IMR-90 (cell line): ENCODE measurements at regions not wholly inside any gene's neighbourhood (a gene's known extent, or its start where the extent isn't known, plus 50 kb on each side); places are given as distances from the start of the nearest gene placed in this dataset.

Source experiments
- ATAC-seq: fragments of 200-7000 bp; cut with Tn5 transposase; 2 replicates; pipeline ENCODE4 v1.9.1; 2020; ENCODE audit warnings: low read depth, mild to moderate bottlenecking, moderate library complexity
- BruUV-seq: library from RNA; stranded (reverse); fragments of 400-500 nt; replicated peaks from 2 replicates; lab custom pipeline; 2021; lab: Mats Ljungman, UMichigan
- CTCF ChIA-PET: fragments of 300-600 bp; formaldehyde crosslinking; extraction: SDS; loops from one replicate; lab custom pipeline; 2021; ENCODE audit warnings: antibody characterized with exemption; lab: Yijun Ruan, JAX
- POLR2A ChIA-PET: fragments of 300-600 bp; sonication (Branson Sonifier 250); formaldehyde crosslinking; loops from one replicate; lab custom pipeline; 2022; ENCODE audit warnings: antibody characterized with exemption; ENCODE audit not compliant: unreplicated experiment; lab: Charles Lee
- DNase-seq: peaks from one replicate; pipeline ENCODE4 v3.0.0; 2013
- H2AFZ ChIP-seq: replicated peaks from 2 replicates; pipeline ENCODE3; 2013; ENCODE audit warnings: low read length, mild to moderate bottlenecking; ENCODE audit not compliant: poor library complexity
- H2AK5ac ChIP-seq: 2 replicates; pipeline ENCODE4 v1.6.1; 2013; ENCODE audit warnings: low read depth, low read length, inconsistent platforms
- H2AK9ac ChIP-seq: replicated peaks from 2 replicates; pipeline ENCODE3; 2013; ENCODE audit warnings: mild to moderate bottlenecking, low read depth, low read length, moderate library complexity; ENCODE audit not compliant: poor library complexity
- H2BK120ac ChIP-seq: 2 replicates; pipeline ENCODE4 v1.6.1; 2013; ENCODE audit warnings: low read depth, low read length, inconsistent platforms
- H2BK15ac ChIP-seq: 3 replicates; pipeline ENCODE4 v1.6.1; 2013; ENCODE audit warnings: low read depth, low read length, inconsistent platforms
- H2BK20ac ChIP-seq: 2 replicates; pipeline ENCODE4 v1.6.1; 2013; ENCODE audit warnings: low read depth, mild to moderate bottlenecking, inconsistent platforms, low read length, moderate library complexity
- H2BK5ac ChIP-seq: 2 replicates; pipeline ENCODE4 v1.6.1; 2013; ENCODE audit warnings: mild to moderate bottlenecking, low read depth, low read length, inconsistent platforms; ENCODE audit not compliant: poor library complexity, severe bottlenecking
- H3K14ac ChIP-seq: replicated peaks from 2 replicates; pipeline ENCODE4 v1.6.1; 2013; ENCODE audit warnings: low read depth, low read length, inconsistent platforms
- H3K18ac ChIP-seq: 2 replicates; pipeline ENCODE4 v1.6.1; 2013; ENCODE audit warnings: low read depth, low read length, control low read depth
- H3K23ac ChIP-seq: 2 replicates; pipeline ENCODE4 v1.6.1; 2013; ENCODE audit warnings: low read depth, low read length, inconsistent platforms
- H3K27ac ChIP-seq: 2 replicates; pipeline ENCODE4 v1.5.1; 2013; ENCODE audit warnings: mild to moderate bottlenecking, control low read depth, low read length; ENCODE audit not compliant: insufficient read depth
- H3K27me3 ChIP-seq: 2 replicates; pipeline ENCODE4 v1.6.1; 2013; ENCODE audit warnings: low read length; ENCODE audit not compliant: control insufficient read depth, insufficient read depth
- H3K36me3 ChIP-seq: 2 replicates; pipeline ENCODE4 v1.6.1; 2013; ENCODE audit warnings: low read length, mixed read lengths; ENCODE audit not compliant: control insufficient read depth, insufficient read depth
- H3K4ac ChIP-seq: 2 replicates; pipeline ENCODE4 v1.6.1; 2013; ENCODE audit warnings: low read depth, low read length, inconsistent platforms
- H3K4me1 ChIP-seq: 2 replicates; pipeline ENCODE4 v1.6.1; 2013; ENCODE audit warnings: low read length, mixed read lengths; ENCODE audit not compliant: control insufficient read depth, insufficient read depth
- H3K4me2 ChIP-seq: 2 replicates; pipeline ENCODE4 v1.6.1; 2013; ENCODE audit warnings: low read depth, mild to moderate bottlenecking, control low read depth, low read length, moderate library complexity
- H3K4me3 ChIP-seq: 2 replicates; pipeline ENCODE4 v1.5.1; 2013; ENCODE audit warnings: low read depth, mild to moderate bottlenecking, control low read depth, low read length, moderate library complexity; ENCODE audit not compliant: insufficient read depth
- H3K56ac ChIP-seq: 2 replicates; pipeline ENCODE4 v1.6.1; 2013; ENCODE audit warnings: low read length, inconsistent platforms; ENCODE audit not compliant: insufficient read depth; ENCODE audit errors: extremely low read depth
- H3K79me1 ChIP-seq, 2 experiments: 2 replicates each; pipeline ENCODE4 v1.6.1; 2013; ENCODE audit warnings: low read length in 2 of 2, inconsistent platforms in 1 of 2, low read depth in 1 of 2
- H3K9ac ChIP-seq: 2 replicates; pipeline ENCODE4 v1.6.1; 2013; ENCODE audit warnings: low read depth, low read length, control low read depth
- H3K9me1 ChIP-seq: 2 replicates; pipeline ENCODE4 v1.6.1; 2013; ENCODE audit warnings: low read length, inconsistent platforms; ENCODE audit not compliant: insufficient read depth
- H3K9me3 ChIP-seq: 2 replicates; pipeline ENCODE4 v1.6.1; 2013; ENCODE audit warnings: low read length; ENCODE audit not compliant: control insufficient read depth, insufficient read depth
- H4K20me1 ChIP-seq: 2 replicates; pipeline ENCODE4 v1.6.1; 2013; ENCODE audit warnings: low read length, inconsistent platforms; ENCODE audit not compliant: insufficient read depth
- H4K5ac ChIP-seq: 2 replicates; pipeline ENCODE4 v1.6.1; 2013; ENCODE audit warnings: mild to moderate bottlenecking, low read depth, low read length, control low read depth
- H4K8ac ChIP-seq, 2 experiments: 2 replicates each; pipeline ENCODE4 v1.6.1; 2013; ENCODE audit warnings: low read depth in 2 of 2, low read length in 2 of 2, control low read depth in 1 of 2, inconsistent platforms in 1 of 2
- H4K91ac ChIP-seq: 2 replicates; pipeline ENCODE4 v1.6.1; 2013; ENCODE audit warnings: low read depth, low read length, inconsistent platforms; ENCODE audit not compliant: insufficient read depth
- BHLHE40 ChIP-seq: fragments of 150-350 bp; IDR thresholded peaks from 2 replicates; pipeline ENCODE4 v1.6.1; 2016; ENCODE audit warnings: mild to moderate bottlenecking, low read depth, low read length
- CTCF ChIP-seq: conservative IDR thresholded peaks from 2 replicates; pipeline ENCODE4 v1.5.1; 2012; ENCODE audit warnings: mild to moderate bottlenecking, low read depth, low read length, improper control_type of control experiment
- ELK1 ChIP-seq: fragments of 150-350 bp; IDR thresholded peaks from 2 replicates; pipeline ENCODE4 v1.6.1; 2016; ENCODE audit warnings: low read depth, mild to moderate bottlenecking, low read length, moderate library complexity, borderline replicate concordance
- FOS ChIP-seq: fragments of 150-350 bp; IDR thresholded peaks from 2 replicates; pipeline ENCODE4 v1.6.1; 2016; ENCODE audit warnings: low read depth, low read length
- MAFK ChIP-seq: IDR thresholded peaks from 2 replicates; pipeline ENCODE4 v1.6.1; 2012; ENCODE audit warnings: low read depth, low read length, improper control_type of control experiment
- MAZ ChIP-seq: IDR thresholded peaks from 2 replicates; pipeline ENCODE4 v1.6.1; 2012; ENCODE audit warnings: low read depth, mild to moderate bottlenecking, low read length, improper control_type of control experiment, moderate library complexity, borderline replicate concordance
- MXI1 ChIP-seq: IDR thresholded peaks from 2 replicates; pipeline ENCODE4 v1.6.1; 2012; ENCODE audit warnings: low read depth, mild to moderate bottlenecking, low read length, moderate library complexity, borderline replicate concordance
- POLR2A ChIP-seq: IDR thresholded peaks from 2 replicates; pipeline ENCODE4 v1.6.1; 2012; ENCODE audit warnings: mild to moderate bottlenecking, low read depth, low read length
- RAD21 ChIP-seq: IDR thresholded peaks from 2 replicates; pipeline ENCODE4 v1.6.1; 2012; ENCODE audit warnings: low read length, improper control_type of control experiment
- RCOR1 ChIP-seq: IDR thresholded peaks from 2 replicates; pipeline ENCODE4 v1.6.1; 2012; ENCODE audit warnings: mild to moderate bottlenecking, low read length, improper control_type of control experiment; ENCODE audit not compliant: insufficient replicate concordance
- RFX5 ChIP-seq: IDR thresholded peaks from 2 replicates; pipeline ENCODE4 v1.8.0; 2012; ENCODE audit warnings: low read depth, mild to moderate bottlenecking, low read length, moderate library complexity
- SMC3 ChIP-seq: fragments of 150-350 bp; IDR thresholded peaks from 2 replicates; pipeline ENCODE4 v1.6.1; 2016; ENCODE audit warnings: low read depth, mild to moderate bottlenecking, antibody characterized with exemption, low read length, moderate library complexity
- USF2 ChIP-seq: fragments of 150-350 bp; IDR thresholded peaks from 2 replicates; pipeline ENCODE4 v1.6.1; 2017; ENCODE audit warnings: mild to moderate bottlenecking, antibody characterized with exemption, low read length, low read depth
- dilution Hi-C: fragments of 300-500 bp; cut with HindIII; formaldehyde crosslinking; loops from one replicate; pipeline ENCODE4 v1.14.3; 2018; ENCODE audit warnings: low sequenced_read_pairs; ENCODE audit not compliant: unreplicated experiment
- in situ Hi-C: fragments of 300-500 bp; cut with MboI; formaldehyde crosslinking; loops from 3 replicates; pipeline ENCODE4 v1.14.3; 2019; ENCODE audit warnings: low sequenced_read_pairs, inconsistent platforms, mixed read lengths
- intact Hi-C: fragments of 100-400 bp; cut with micrococcal nuclease; formaldehyde crosslinking; loops from 2 replicates; pipeline ENCODE4 v1.10.0; 2022

GRCh38 chr2:139652385-139652784 lies 872.2 kb upstream of the NXPH2 start:
- no peak overlapping the region for H3K4ac ChIP-seq
- ChIA-PET CTCF (no interaction called here), POLR2A (no interaction called here)
- H3K4me1 ChIP-seq = no peaks in the 10 kb centered on the region
- no peaks in the 10 kb centered on the region for H3K9me1 ChIP-seq
- H3K27me3 ChIP-seq = no peaks in the 10 kb centered on the region
- no peak overlapping the region for H3K9ac ChIP-seq
- no peak overlapping the region for H2BK20ac ChIP-seq
- in situ Hi-C loops (no loop called here), dilution Hi-C loops (no loop called here), intact Hi-C loops (no loop called here)
- no peak overlapping the region for H3K14ac ChIP-seq
- DNase-seq (no peak), ATAC-seq (no peak)
- no peak overlapping the region for H2BK15ac ChIP-seq
- H3K79me1 ChIP-seq = no peaks in the 10 kb centered on the region
- H2AFZ ChIP-seq = no peak overlapping the region
- BruUV-seq = no TSS peak
- no peak overlapping the region for H3K18ac ChIP-seq
- no peak overlapping the region for H2BK120ac ChIP-seq
- H3K27ac ChIP-seq = no peak overlapping the region
- H3K4me3 ChIP-seq = no peak overlapping the region
- TF ChIP-seq CTCF (no peak), RCOR1 (no peak), MAZ (no peak), FOS (no peak), SMC3 (no peak), MAFK (no peak), RAD21 (no peak), MXI1 (no peak), ELK1 (no peak), BHLHE40 (no peak), POLR2A (no peak), RFX5 (no peak), USF2 (no peak)
- H4K5ac ChIP-seq = no peak overlapping the region
- no peaks in the 10 kb centered on the region for H3K36me3 ChIP-seq
- H2AK5ac ChIP-seq = no peak overlapping the region
- H2BK5ac ChIP-seq = no peak overlapping the region
- H3K56ac ChIP-seq = no peak overlapping the region
- no peak overlapping the region for H2AK9ac ChIP-seq
- no peak overlapping the region for H4K91ac ChIP-seq
- no peaks in the 10 kb centered on the region for H4K20me1 ChIP-seq
- no peak overlapping the region for H3K23ac ChIP-seq
- H4K8ac ChIP-seq = no peak overlapping the region
- 0 out of 2 replicates have a peak, but pooled peaks cover 2% of the 10 kb centered on the region for H3K9me3 ChIP-seq
- no peak overlapping the region for H3K4me2 ChIP-seq
